NT2/D1 (cell line): ENCODE measurements at regions not wholly inside any gene's neighbourhood (a gene's known extent, or its start where the extent isn't known, plus 50 kb on each side); places are given as distances from the start of the nearest gene placed in this dataset.

Experiments
- SUZ12 ChIP-seq: IDR thresholded peaks from 2 replicates; pipeline ENCODE4 v1.6.1; 2011; ENCODE audit not compliant: insufficient read length, insufficient read depth; ENCODE audit errors: extremely low read depth
- YY1 ChIP-seq: IDR thresholded peaks from 2 replicates; pipeline ENCODE4 v1.6.1; 2011; ENCODE audit not compliant: insufficient read length, insufficient read depth

- TF ChIP-seq YY1: no peak
- TF ChIP-seq SUZ12: no peak
Observed at GRCh38 chr1:235004276-235004675, 124.4 kb downstream of the TOMM20 start.
